Non-pigmented ciliary epithelial cell (primary cell): ENCODE measurements at regions not wholly inside any gene's neighbourhood (a gene's known extent, or its start where the extent isn't known, plus 50 kb on each side); places are given as distances from the start of the nearest gene placed in this dataset.
"Not testable (repeated sequence)": the region's sequence is repeated elsewhere in the genome, so short reads cannot be mapped to it uniquely, and the experiment has no call there.

Experiments
- DNase-seq: peaks from one replicate; pipeline ENCODE4 v3.0.0-alpha.2; 2010; ENCODE audit warnings: low read depth

- DNase-seq: no peak
These were observed 165.9 kb upstream of the CREB1 start for GRCh38 chr2:207363761-207364290.

GRCh38 chr2:207370646-207371045 is 159.1 kb upstream of the CREB1 start:
- no peak for DNase-seq

- no peak for DNase-seq
These were observed 157.9 kb upstream of the CREB1 start for GRCh38 chr2:207371877-207372276.

GRCh38 chr2:207372483-207372882 is 157.3 kb upstream of the CREB1 start:
- DNase-seq: no peak

- no peak for DNase-seq
These were observed 154.4 kb upstream of the CREB1 start for GRCh38 chr2:207375207-207375875.

GRCh38 chr2:207378620-207379019 is 151.1 kb upstream of the CREB1 start:
- not testable (repeated sequence) for DNase-seq

- DNase-seq: no peak
These were observed 144.7 kb upstream of the CREB1 start for GRCh38 chr2:207385076-207385475.

- peak; percentile 67 for DNase-seq
These were observed 143.9 kb upstream of the CREB1 start for GRCh38 chr2:207385903-207386302.

- no peak for DNase-seq
These were observed 142.7 kb upstream of the CREB1 start for GRCh38 chr2:207387001-207387571.

GRCh38 chr2:207390302-207391095 is 139.3 kb upstream of the CREB1 start:
- no peak for DNase-seq

- peak; percentile 20 for DNase-seq
These were observed 135.5 kb upstream of the CREB1 start for GRCh38 chr2:207394203-207394781.

GRCh38 chr2:207394812-207395534 is 134.8 kb upstream of the CREB1 start:
- peak; percentile 100 for DNase-seq

- DNase-seq: peak; percentile 36
These were observed 134.1 kb upstream of the CREB1 start for GRCh38 chr2:207395535-207396251.

- no peak for DNase-seq
These were observed 131.7 kb upstream of the CREB1 start for GRCh38 chr2:207397917-207398655.

- no peak for DNase-seq
These were observed 130.5 kb upstream of the CREB1 start for GRCh38 chr2:207399301-207399700.

- DNase-seq: no peak
These were observed 128.4 kb upstream of the CREB1 start for GRCh38 chr2:207401338-207401737.

- DNase-seq: no peak
These were observed 126.6 kb upstream of the CREB1 start for GRCh38 chr2:207403141-207403540.

- DNase-seq: no peak
These were observed 125.8 kb upstream of the CREB1 start for GRCh38 chr2:207403950-207404349.

- DNase-seq: no peak
These were observed 124.6 kb upstream of the CREB1 start for GRCh38 chr2:207405150-207405549.

- no peak for DNase-seq
These were observed 121.5 kb upstream of the CREB1 start for GRCh38 chr2:207408086-207408794.
